UCSD-AML1 (cell line): ENCODE measurements at regions not wholly inside any gene's neighbourhood (a gene's known extent, or its start where the extent isn't known, plus 50 kb on each side); places are given as distances from the start of the nearest gene placed in this dataset.
A peak's percentile ranks its signal among the peaks of the same experiment; 100 is the strongest.
"Not testable (repeated sequence)": the region's sequence is repeated elsewhere in the genome, so short reads cannot be mapped to it uniquely, and the experiment has no call there.

Experiments used
- DNase-seq: peaks from one replicate; lab custom pipeline; 2025; ENCODE audit not compliant: unreplicated experiment; lab: John Stamatoyannopoulos, UW

GRCh38 chr4:72884225-72884624 lies 185.3 kb downstream of the COX18 start:
- DNase-seq = not testable (repeated sequence)

GRCh38 chr4:72876946-72877345 lies 192.6 kb downstream of the COX18 start:
- DNase-seq = no peak

- DNase-seq = no peak
Measured at GRCh38 chr4:72875545-72875944, 194.0 kb downstream of the COX18 start.

GRCh38 chr4:72875138-72875537 lies 194.4 kb downstream of the COX18 start:
- no peak for DNase-seq

GRCh38 chr4:72864898-72865297 lies 204.6 kb downstream of the COX18 start:
- DNase-seq = no peak

GRCh38 chr4:72864277-72864676 lies 205.2 kb downstream of the COX18 start:
- not testable (repeated sequence) for DNase-seq

- DNase-seq = no peak
Measured at GRCh38 chr4:72860766-72861165, 208.8 kb downstream of the COX18 start.

GRCh38 chr4:72858328-72858727 lies 211.2 kb downstream of the COX18 start:
- no peak for DNase-seq

- no peak for DNase-seq
Measured at GRCh38 chr4:72857787-72858186, 211.7 kb downstream of the COX18 start.

GRCh38 chr4:72857216-72857615 lies 212.3 kb downstream of the COX18 start:
- no peak for DNase-seq

GRCh38 chr4:72846280-72847111 lies 223.0 kb downstream of the COX18 start:
- DNase-seq = peak; percentile 71

- no peak for DNase-seq
Measured at GRCh38 chr4:72843466-72843865, 226.1 kb downstream of the COX18 start.

- no peak for DNase-seq
Measured at GRCh38 chr4:72842323-72842722, 227.2 kb downstream of the COX18 start.

GRCh38 chr4:72840166-72840565 lies 229.3 kb downstream of the COX18 start:
- DNase-seq = not testable (repeated sequence)

GRCh38 chr4:72828864-72829263 lies 240.7 kb downstream of the COX18 start:
- no peak for DNase-seq

- DNase-seq = no peak
Measured at GRCh38 chr4:72827968-72828367, 241.5 kb downstream of the COX18 start.

- no peak for DNase-seq
Measured at GRCh38 chr4:72820107-72820506, 249.4 kb downstream of the COX18 start.

GRCh38 chr4:72817012-72817411 lies 248.0 kb upstream of the ADAMTS3 start:
- no peak for DNase-seq

- no peak for DNase-seq
Measured at GRCh38 chr4:72814241-72814640, 245.2 kb upstream of the ADAMTS3 start.

GRCh38 chr4:72809208-72809607 lies 240.2 kb upstream of the ADAMTS3 start:
- no peak for DNase-seq

- no peak for DNase-seq
Measured at GRCh38 chr4:72805284-72805683, 236.3 kb upstream of the ADAMTS3 start.

- DNase-seq = no peak
Measured at GRCh38 chr4:72797486-72797885, 228.5 kb upstream of the ADAMTS3 start.

- DNase-seq = no peak
Measured at GRCh38 chr4:72791054-72791453, 222.0 kb upstream of the ADAMTS3 start.
